ENCODE measurements at regions not wholly inside any gene's neighbourhood (a gene's known extent, or its start where the extent isn't known, plus 50 kb on each side); places are given as distances from the start of the nearest gene placed in this dataset.

GRCh38 chr4:130714006-130714405, 1618.1 kb downstream of the C4orf33 start:
- TF ChIP-seq ZBTB1 (tag by site-specific recombination; IDR thresholded peaks at IDR 0.05): no peak
- no peak for TF ChIP-seq ZNF23 (tag by site-specific recombination; IDR thresholded peaks at IDR 0.05; ENCODE audit: borderline replicate concordance)

Measured in HEK293 (cell line).